ENCODE measurements at regions not wholly inside any gene's neighbourhood (a gene's known extent, or its start where the extent isn't known, plus 50 kb on each side); places are given as distances from the start of the nearest gene placed in this dataset.
"Not testable (repeated sequence)": the region's sequence is repeated elsewhere in the genome, so short reads cannot be mapped to it uniquely, and the experiment has no call there.

DNA sequence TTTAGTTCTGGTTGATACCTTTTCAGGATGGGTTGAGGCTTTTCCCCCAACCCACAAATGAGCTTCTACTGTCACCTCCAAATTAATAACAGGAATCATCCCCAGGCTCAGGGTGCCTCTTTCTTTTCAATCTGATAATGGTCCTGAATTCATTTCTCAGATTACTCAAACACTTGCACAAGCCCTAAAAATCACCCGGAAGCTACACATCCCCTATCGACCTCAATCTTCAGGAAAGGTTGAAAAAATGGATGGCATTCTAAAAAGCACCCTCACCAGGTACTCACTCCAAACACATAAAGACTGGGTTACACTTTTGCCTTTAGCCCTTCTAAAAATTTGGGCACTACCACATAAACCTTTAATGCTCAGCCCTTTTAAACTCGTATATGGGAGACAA is 79.9 kb downstream of the COQ2 start:
- Histone ChIP-seq H3K27ac (ENCODE audit: insufficient read depth in 1 of 2, low read depth in 1 of 2, low read length in 2 of 2, poor library complexity in 1 of 2, severe bottlenecking in 2 of 2) (no peak overlapping the region), H3K9me3 (ENCODE audit: control extremely low read depth in 1 of 5, control insufficient read depth in 4 of 5, insufficient read depth in 2 of 5, low read depth in 1 of 5, low read length in 4 of 5) (peaks cover 0 to 2% (median 0%) of the 10 kb centered on the region in 5 experiments), H3K4me1 (ENCODE audit: control extremely low read depth in 1 of 4, control insufficient read depth in 4 of 4, insufficient read depth in 4 of 4, low read length in 3 of 4) (peaks cover 0 to 3% (median 0%) of the 10 kb centered on the region in 4 experiments), H3K27me3 (replicated peaks in 2 of 5; ENCODE audit: control insufficient read depth in 4 of 5, insufficient read depth in 5 of 5, low read length in 4 of 5) (no peaks in the 10 kb centered on the region), H3K4me3 (ENCODE audit: control insufficient read depth in 1 of 7, extremely low read depth in 1 of 7, insufficient read depth in 4 of 7, low read depth in 2 of 7, low read length in 6 of 7) (no peak overlapping the region), H3K36me3 (ENCODE audit: control insufficient read depth in 4 of 4, insufficient read depth in 4 of 4, low read length in 3 of 4) (no peaks in the 10 kb centered on the region)
- ChIA-PET POLR2A (no interaction called here), CTCF (no interaction called here)
- DNase-seq: no peak
- WGBS (ENCODE audit: insufficient coverage): 40% methylated on average over 2 of the region's 3 CpGs

DNA sequence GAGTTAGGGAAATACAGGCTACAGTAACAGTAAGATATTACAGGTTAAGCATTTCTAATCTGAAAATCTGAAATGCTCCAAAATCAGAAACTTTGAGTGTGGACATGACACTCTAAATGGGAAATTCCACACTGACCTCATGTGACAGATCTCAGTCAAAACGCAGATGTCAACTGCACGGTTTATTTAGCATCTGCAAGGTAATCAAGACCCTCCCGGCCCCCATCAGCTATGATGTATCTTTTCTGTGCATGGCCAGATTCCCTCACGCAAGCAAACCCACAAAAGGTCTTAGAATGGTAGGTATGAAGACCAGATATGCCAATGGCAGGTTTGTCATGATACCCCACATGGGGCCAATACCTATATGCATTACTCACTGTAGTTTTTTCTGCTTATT is 82.8 kb downstream of the COQ2 start:
- H3K4me1 ChIP-seq (ENCODE audit: control extremely low read depth in 1 of 4, control insufficient read depth in 4 of 4, insufficient read depth in 4 of 4, low read length in 3 of 4): peaks cover 0 to 24% (median 6%) of the 10 kb centered on the region in 4 experiments
- no peak for DNase-seq
- no peaks in the 10 kb centered on the region for H3K9me3 ChIP-seq (ENCODE audit: control extremely low read depth in 1 of 5, control insufficient read depth in 4 of 5, insufficient read depth in 2 of 5, low read depth in 1 of 5, low read length in 4 of 5)
- no peaks in the 10 kb centered on the region for H3K36me3 ChIP-seq (ENCODE audit: control insufficient read depth in 4 of 4, insufficient read depth in 4 of 4, low read length in 3 of 4)
- no peaks in the 10 kb centered on the region for H3K27me3 ChIP-seq (replicated peaks in 2 of 5; ENCODE audit: control insufficient read depth in 4 of 5, insufficient read depth in 5 of 5, low read length in 4 of 5)
- H3K27ac ChIP-seq (ENCODE audit: insufficient read depth in 1 of 2, low read depth in 1 of 2, low read length in 2 of 2, poor library complexity in 1 of 2, severe bottlenecking in 2 of 2): no peak overlapping the region
- H3K4me3 ChIP-seq (ENCODE audit: control insufficient read depth in 1 of 7, extremely low read depth in 1 of 7, insufficient read depth in 4 of 7, low read depth in 2 of 7, low read length in 6 of 7): no peak overlapping the region
- ChIA-PET POLR2A (no interaction called here), CTCF (interaction anchor here (1.4 kb wide), 1 partner anchor 51 kb away, joined by 3 read pairs; no protein-coding TSS in a partner anchor)
- 100% methylated on average over 2 of the region's 4 CpGs for WGBS (ENCODE audit: insufficient coverage)

DNA sequence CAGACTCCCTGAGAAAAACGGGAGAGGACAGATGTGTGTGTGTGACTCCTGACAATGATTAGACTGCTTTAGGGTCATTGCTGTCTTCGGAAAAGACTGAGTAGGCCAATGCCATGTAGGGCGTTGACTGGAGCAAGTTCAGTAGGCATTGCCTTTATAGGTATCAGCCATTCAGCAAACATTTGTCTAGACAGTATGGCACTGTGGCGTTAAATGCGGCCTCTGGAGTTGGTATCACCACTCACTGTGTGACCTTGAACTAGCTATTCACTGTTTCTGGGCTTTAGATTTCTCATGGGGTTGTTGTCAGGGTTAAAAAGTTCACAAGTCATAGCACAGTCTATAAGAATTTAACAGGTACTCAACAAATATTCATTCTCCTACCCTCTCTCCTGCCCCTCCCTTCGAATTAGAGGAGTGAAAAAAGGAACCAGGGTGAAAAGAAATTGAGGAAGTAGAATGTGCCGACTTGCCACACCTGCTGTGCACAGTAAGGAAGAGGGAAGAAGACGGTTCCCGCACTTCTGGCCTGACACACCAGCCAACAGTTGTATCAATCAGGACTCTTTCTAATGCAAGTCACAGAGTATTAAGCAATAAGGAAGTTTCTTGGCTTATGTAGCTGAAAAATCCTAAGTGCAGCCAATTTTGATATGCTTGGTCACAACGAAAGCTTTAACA is 83.2 kb upstream of the PLAC8 start:
- peak; percentile 48 to 87 (median 78) for DNase-seq
- Histone ChIP-seq H3K27ac (ENCODE audit: insufficient read depth in 1 of 2, low read depth in 1 of 2, low read length in 2 of 2, poor library complexity in 1 of 2, severe bottlenecking in 2 of 2) (no peak overlapping the region), H3K4me3 (ENCODE audit: control insufficient read depth in 1 of 7, extremely low read depth in 1 of 7, insufficient read depth in 4 of 7, low read depth in 2 of 7, low read length in 6 of 7) (no peak overlapping the region), H3K4me1 (ENCODE audit: control extremely low read depth in 1 of 4, control insufficient read depth in 4 of 4, insufficient read depth in 4 of 4, low read length in 3 of 4) (peaks cover 0 to 27% (median 6%) of the 10 kb centered on the region in 4 experiments), H3K9me3 (ENCODE audit: control extremely low read depth in 1 of 5, control insufficient read depth in 4 of 5, insufficient read depth in 2 of 5, low read depth in 1 of 5, low read length in 4 of 5) (no peaks in the 10 kb centered on the region), H3K36me3 (ENCODE audit: control insufficient read depth in 4 of 4, insufficient read depth in 4 of 4, low read length in 3 of 4) (no peaks in the 10 kb centered on the region), H3K27me3 (replicated peaks in 2 of 5; ENCODE audit: control insufficient read depth in 4 of 5, insufficient read depth in 5 of 5, low read length in 4 of 5) (no peaks in the 10 kb centered on the region)
- CTCF ChIA-PET: no interaction called here
- POLR2A ChIA-PET: interaction anchor here (0.6 kb wide), 1 partner anchor 57 kb away, joined by 4 read pairs; no protein-coding TSS in a partner anchor
- 81% methylated on average over 6 of the region's 10 CpGs for WGBS (ENCODE audit: insufficient coverage)

DNA sequence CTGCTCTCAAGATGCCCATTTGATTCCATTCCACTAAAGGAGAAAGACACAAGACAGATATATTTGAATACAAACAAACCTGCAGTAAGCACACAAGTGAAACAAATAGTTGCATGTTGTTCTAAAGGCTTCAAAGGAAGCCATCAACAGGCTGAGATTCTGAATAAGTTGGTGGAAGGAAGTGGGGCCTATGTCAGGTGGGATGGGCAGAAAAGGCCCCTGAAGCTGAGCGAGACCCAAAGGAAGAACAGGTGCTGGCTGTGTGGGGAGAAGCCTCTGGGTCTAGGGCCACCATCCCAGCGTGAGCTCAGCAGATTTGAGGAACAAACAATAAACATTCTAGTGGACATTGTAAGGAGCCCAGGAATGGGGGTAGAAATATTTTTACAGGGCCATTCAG is 82.4 kb upstream of the PLAC8 start:
- no peak overlapping the region for H3K4me3 ChIP-seq (ENCODE audit: control insufficient read depth in 1 of 7, extremely low read depth in 1 of 7, insufficient read depth in 4 of 7, low read depth in 2 of 7, low read length in 6 of 7)
- no peaks in the 10 kb centered on the region for H3K36me3 ChIP-seq (ENCODE audit: control insufficient read depth in 4 of 4, insufficient read depth in 4 of 4, low read length in 3 of 4)
- DNase-seq: no peak
- WGBS (ENCODE audit: insufficient coverage): 90% methylated on average over 1 of the region's 2 CpGs
- no peaks in the 10 kb centered on the region for H3K27me3 ChIP-seq (replicated peaks in 2 of 5; ENCODE audit: control insufficient read depth in 4 of 5, insufficient read depth in 5 of 5, low read length in 4 of 5)
- peaks cover 0 to 27% (median 6%) of the 10 kb centered on the region in 4 experiments for H3K4me1 ChIP-seq (ENCODE audit: control extremely low read depth in 1 of 4, control insufficient read depth in 4 of 4, insufficient read depth in 4 of 4, low read length in 3 of 4)
- CTCF ChIA-PET: no interaction called here
- no peaks in the 10 kb centered on the region for H3K9me3 ChIP-seq (ENCODE audit: control extremely low read depth in 1 of 5, control insufficient read depth in 4 of 5, insufficient read depth in 2 of 5, low read depth in 1 of 5, low read length in 4 of 5)
- POLR2A ChIA-PET: no interaction called here
- H3K27ac ChIP-seq (ENCODE audit: insufficient read depth in 1 of 2, low read depth in 1 of 2, low read length in 2 of 2, poor library complexity in 1 of 2, severe bottlenecking in 2 of 2): no peak overlapping the region

DNA sequence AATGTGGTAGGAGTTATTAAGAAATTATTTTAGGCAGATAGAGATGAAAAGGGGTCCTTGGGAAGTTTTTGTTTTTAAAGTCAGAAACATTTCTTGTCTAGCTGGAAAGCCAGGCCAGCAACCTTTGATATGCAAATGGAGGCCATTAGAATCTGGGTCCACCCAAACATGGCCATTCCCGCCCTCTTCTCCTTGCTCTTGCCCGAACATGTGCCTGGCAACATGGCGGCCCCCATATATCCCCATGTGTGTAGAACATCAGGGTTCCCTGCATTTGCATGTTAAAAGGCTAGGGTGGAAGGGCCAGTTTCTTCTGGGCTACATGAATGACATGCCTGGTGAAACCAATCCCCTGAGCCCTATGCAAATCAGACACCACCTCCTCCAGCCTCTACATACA is 80.7 kb upstream of the PLAC8 start:
- Histone ChIP-seq H3K4me3 (ENCODE audit: control insufficient read depth in 1 of 7, extremely low read depth in 1 of 7, insufficient read depth in 4 of 7, low read depth in 2 of 7, low read length in 6 of 7) (no peak overlapping the region), H3K27me3 (replicated peaks in 2 of 5; ENCODE audit: control insufficient read depth in 4 of 5, insufficient read depth in 5 of 5, low read length in 4 of 5) (no peaks in the 10 kb centered on the region), H3K4me1 (ENCODE audit: control extremely low read depth in 1 of 4, control insufficient read depth in 4 of 4, insufficient read depth in 4 of 4, low read length in 3 of 4) (peaks cover 0 to 27% (median 6%) of the 10 kb centered on the region in 4 experiments), H3K9me3 (ENCODE audit: control extremely low read depth in 1 of 5, control insufficient read depth in 4 of 5, insufficient read depth in 2 of 5, low read depth in 1 of 5, low read length in 4 of 5) (no peaks in the 10 kb centered on the region), H3K27ac (ENCODE audit: insufficient read depth in 1 of 2, low read depth in 1 of 2, low read length in 2 of 2, poor library complexity in 1 of 2, severe bottlenecking in 2 of 2) (no peak overlapping the region), H3K36me3 (ENCODE audit: control insufficient read depth in 4 of 4, insufficient read depth in 4 of 4, low read length in 3 of 4) (no peaks in the 10 kb centered on the region)
- ChIA-PET CTCF (no interaction called here), POLR2A (no interaction called here)
- WGBS (ENCODE audit: insufficient coverage): 96% methylated on average over 3 of the region's 3 CpGs
- DNase-seq: no peak

DNA sequence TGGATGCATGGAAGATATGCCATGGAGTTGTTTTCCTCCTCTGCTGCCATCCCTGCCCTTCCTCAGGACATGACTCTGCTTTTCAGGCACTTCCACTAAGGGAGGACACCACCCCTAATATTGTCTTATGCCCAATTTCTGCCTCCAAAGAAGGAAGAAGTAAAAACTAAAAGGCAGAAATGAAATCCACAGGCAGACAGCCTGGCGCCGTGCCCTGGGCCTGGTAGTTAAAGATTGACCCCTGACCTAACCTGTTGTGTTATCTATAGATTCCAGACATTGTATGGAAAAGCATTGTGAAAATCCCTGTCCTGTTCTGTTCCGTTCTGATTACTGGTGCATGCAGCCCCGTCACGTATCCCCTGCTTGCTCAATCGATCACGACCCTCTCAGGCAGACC is 80.1 kb upstream of the PLAC8 start:
- POLR2A ChIA-PET; CTCF ChIA-PET; H3K27me3 ChIP-seq (replicated peaks in 2 of 5; ENCODE audit: control insufficient read depth in 4 of 5, insufficient read depth in 5 of 5, low read length in 4 of 5); H3K4me3 ChIP-seq (ENCODE audit: control insufficient read depth in 1 of 7, extremely low read depth in 1 of 7, insufficient read depth in 4 of 7, low read depth in 2 of 7, low read length in 6 of 7); H3K9me3 ChIP-seq (ENCODE audit: control extremely low read depth in 1 of 5, control insufficient read depth in 4 of 5, insufficient read depth in 2 of 5, low read depth in 1 of 5, low read length in 4 of 5); H3K27ac ChIP-seq (ENCODE audit: insufficient read depth in 1 of 2, low read depth in 1 of 2, low read length in 2 of 2, poor library complexity in 1 of 2, severe bottlenecking in 2 of 2); DNase-seq; H3K36me3 ChIP-seq (ENCODE audit: control insufficient read depth in 4 of 4, insufficient read depth in 4 of 4, low read length in 3 of 4): not testable (repeated sequence)
- WGBS (ENCODE audit: insufficient coverage): 60% methylated on average over 6 of the region's 7 CpGs
- peaks cover 0 to 27% (median 6%) of the 10 kb centered on the region in 4 experiments for H3K4me1 ChIP-seq (ENCODE audit: control extremely low read depth in 1 of 4, control insufficient read depth in 4 of 4, insufficient read depth in 4 of 4, low read length in 3 of 4)

DNA sequence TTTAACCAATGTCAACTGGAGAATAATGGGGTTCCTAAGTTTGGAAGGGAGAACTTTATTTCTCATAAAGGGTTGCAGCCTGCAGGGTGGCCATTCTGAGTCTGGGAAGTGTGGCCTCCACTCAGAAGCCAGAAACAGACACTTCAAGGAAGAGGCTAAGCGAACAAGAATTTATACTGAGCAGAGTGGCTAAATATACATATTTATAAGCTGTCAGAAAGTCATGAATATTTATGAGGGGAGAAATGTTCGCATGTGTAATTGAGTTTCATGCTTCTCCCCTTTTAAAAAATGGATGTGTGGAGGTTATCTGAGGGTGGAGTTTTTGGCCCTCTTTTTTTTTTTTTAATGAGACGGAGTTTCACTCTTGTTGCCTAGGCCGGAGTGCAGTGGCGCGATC is 78.1 kb upstream of the PLAC8 start:
- CTCF ChIA-PET: interaction anchor here (0.6 to 1.3 kb wide), 2 partner anchors 82 to 88 kb away, joined by 3 to 4 read pairs; no protein-coding TSS in a partner anchor
- POLR2A ChIA-PET: no interaction called here
- 100% methylated on average over 1 of the region's 6 CpGs for WGBS (ENCODE audit: insufficient coverage)
- Histone ChIP-seq H3K27me3 (replicated peaks in 2 of 5; ENCODE audit: control insufficient read depth in 4 of 5, insufficient read depth in 5 of 5, low read length in 4 of 5) (no peaks in the 10 kb centered on the region), H3K36me3 (ENCODE audit: control insufficient read depth in 4 of 4, insufficient read depth in 4 of 4, low read length in 3 of 4) (no peaks in the 10 kb centered on the region), H3K4me3 (ENCODE audit: control insufficient read depth in 1 of 7, extremely low read depth in 1 of 7, insufficient read depth in 4 of 7, low read depth in 2 of 7, low read length in 6 of 7) (no peak overlapping the region), H3K9me3 (ENCODE audit: control extremely low read depth in 1 of 5, control insufficient read depth in 4 of 5, insufficient read depth in 2 of 5, low read depth in 1 of 5, low read length in 4 of 5) (no peaks in the 10 kb centered on the region), H3K4me1 (ENCODE audit: control extremely low read depth in 1 of 4, control insufficient read depth in 4 of 4, insufficient read depth in 4 of 4, low read length in 3 of 4) (peaks cover 0 to 12% (median 3%) of the 10 kb centered on the region in 4 experiments), H3K27ac (ENCODE audit: insufficient read depth in 1 of 2, low read depth in 1 of 2, low read length in 2 of 2, poor library complexity in 1 of 2, severe bottlenecking in 2 of 2) (no peak overlapping the region)
- DNase-seq: no peak
